Liver (tissue), 3 donors: ENCODE measurements at regions not wholly inside any gene's neighbourhood (a gene's known extent, or its start where the extent isn't known, plus 50 kb on each side); places are given as distances from the start of the nearest gene placed in this dataset.

ENCODE experiments used
- EGR1 ChIP-seq, 2 donors: IDR thresholded peaks; 2 replicates each; pipeline ENCODE4 v1.6.1; 2016 to 2018; ENCODE audit warnings: antibody characterized with exemption in 2 of 2, low read depth in 2 of 2
- RAD21 ChIP-seq, 2 donors: IDR thresholded peaks; 2 replicates each; pipeline ENCODE4 v1.6.1; 2016; ENCODE audit warnings: antibody characterized with exemption in 2 of 2, mild to moderate bottlenecking in 2 of 2
- TF ChIP-seq, protein P1 (sequence below): fragments of 150-350 bp; IDR thresholded peaks from 2 replicates; pipeline ENCODE4 v1.5.1; 2017; ENCODE audit warnings: improper control_type of control experiment, low read depth, low read length; ENCODE audit not compliant: missing input control
- TF ChIP-seq, protein P2 (sequence below): IDR thresholded peaks from 2 replicates; pipeline ENCODE4 v1.6.1; 2016; ENCODE audit warnings: antibody characterized with exemption, mild to moderate bottlenecking
- TF ChIP-seq, protein P3 (sequence below): IDR thresholded peaks from 2 replicates; pipeline ENCODE4 v1.6.1; 2016; ENCODE audit warnings: antibody characterized with exemption
- donor health status: healthy.
- donor health status: healthy.

- TF ChIP-seq, protein P1, sequence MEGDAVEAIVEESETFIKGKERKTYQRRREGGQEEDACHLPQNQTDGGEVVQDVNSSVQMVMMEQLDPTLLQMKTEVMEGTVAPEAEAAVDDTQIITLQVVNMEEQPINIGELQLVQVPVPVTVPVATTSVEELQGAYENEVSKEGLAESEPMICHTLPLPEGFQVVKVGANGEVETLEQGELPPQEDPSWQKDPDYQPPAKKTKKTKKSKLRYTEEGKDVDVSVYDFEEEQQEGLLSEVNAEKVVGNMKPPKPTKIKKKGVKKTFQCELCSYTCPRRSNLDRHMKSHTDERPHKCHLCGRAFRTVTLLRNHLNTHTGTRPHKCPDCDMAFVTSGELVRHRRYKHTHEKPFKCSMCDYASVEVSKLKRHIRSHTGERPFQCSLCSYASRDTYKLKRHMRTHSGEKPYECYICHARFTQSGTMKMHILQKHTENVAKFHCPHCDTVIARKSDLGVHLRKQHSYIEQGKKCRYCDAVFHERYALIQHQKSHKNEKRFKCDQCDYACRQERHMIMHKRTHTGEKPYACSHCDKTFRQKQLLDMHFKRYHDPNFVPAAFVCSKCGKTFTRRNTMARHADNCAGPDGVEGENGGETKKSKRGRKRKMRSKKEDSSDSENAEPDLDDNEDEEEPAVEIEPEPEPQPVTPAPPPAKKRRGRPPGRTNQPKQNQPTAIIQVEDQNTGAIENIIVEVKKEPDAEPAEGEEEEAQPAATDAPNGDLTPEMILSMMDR, result no peak
- TF ChIP-seq RAD21 (IDR thresholded peaks at IDR 0.05) (no peak), EGR1 (IDR thresholded peaks at IDR 0.05; ENCODE audit: low read depth in 2 of 2) (no peak)
- TF ChIP-seq, protein P2, sequence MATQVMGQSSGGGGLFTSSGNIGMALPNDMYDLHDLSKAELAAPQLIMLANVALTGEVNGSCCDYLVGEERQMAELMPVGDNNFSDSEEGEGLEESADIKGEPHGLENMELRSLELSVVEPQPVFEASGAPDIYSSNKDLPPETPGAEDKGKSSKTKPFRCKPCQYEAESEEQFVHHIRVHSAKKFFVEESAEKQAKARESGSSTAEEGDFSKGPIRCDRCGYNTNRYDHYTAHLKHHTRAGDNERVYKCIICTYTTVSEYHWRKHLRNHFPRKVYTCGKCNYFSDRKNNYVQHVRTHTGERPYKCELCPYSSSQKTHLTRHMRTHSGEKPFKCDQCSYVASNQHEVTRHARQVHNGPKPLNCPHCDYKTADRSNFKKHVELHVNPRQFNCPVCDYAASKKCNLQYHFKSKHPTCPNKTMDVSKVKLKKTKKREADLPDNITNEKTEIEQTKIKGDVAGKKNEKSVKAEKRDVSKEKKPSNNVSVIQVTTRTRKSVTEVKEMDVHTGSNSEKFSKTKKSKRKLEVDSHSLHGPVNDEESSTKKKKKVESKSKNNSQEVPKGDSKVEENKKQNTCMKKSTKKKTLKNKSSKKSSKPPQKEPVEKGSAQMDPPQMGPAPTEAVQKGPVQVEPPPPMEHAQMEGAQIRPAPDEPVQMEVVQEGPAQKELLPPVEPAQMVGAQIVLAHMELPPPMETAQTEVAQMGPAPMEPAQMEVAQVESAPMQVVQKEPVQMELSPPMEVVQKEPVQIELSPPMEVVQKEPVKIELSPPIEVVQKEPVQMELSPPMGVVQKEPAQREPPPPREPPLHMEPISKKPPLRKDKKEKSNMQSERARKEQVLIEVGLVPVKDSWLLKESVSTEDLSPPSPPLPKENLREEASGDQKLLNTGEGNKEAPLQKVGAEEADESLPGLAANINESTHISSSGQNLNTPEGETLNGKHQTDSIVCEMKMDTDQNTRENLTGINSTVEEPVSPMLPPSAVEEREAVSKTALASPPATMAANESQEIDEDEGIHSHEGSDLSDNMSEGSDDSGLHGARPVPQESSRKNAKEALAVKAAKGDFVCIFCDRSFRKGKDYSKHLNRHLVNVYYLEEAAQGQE, result no peak
- TF ChIP-seq, protein P3, sequence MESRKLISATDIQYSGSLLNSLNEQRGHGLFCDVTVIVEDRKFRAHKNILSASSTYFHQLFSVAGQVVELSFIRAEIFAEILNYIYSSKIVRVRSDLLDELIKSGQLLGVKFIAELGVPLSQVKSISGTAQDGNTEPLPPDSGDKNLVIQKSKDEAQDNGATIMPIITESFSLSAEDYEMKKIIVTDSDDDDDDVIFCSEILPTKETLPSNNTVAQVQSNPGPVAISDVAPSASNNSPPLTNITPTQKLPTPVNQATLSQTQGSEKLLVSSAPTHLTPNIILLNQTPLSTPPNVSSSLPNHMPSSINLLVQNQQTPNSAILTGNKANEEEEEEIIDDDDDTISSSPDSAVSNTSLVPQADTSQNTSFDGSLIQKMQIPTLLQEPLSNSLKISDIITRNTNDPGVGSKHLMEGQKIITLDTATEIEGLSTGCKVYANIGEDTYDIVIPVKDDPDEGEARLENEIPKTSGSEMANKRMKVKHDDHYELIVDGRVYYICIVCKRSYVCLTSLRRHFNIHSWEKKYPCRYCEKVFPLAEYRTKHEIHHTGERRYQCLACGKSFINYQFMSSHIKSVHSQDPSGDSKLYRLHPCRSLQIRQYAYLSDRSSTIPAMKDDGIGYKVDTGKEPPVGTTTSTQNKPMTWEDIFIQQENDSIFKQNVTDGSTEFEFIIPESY, result no peak
Observed at GRCh38 chr9:93815135-93815534, 140.0 kb downstream of the BARX1 start.
